Calu3 (cell line): ENCODE measurements at regions not wholly inside any gene's neighbourhood (a gene's known extent, or its start where the extent isn't known, plus 50 kb on each side); places are given as distances from the start of the nearest gene placed in this dataset.

Experiments used
- BruUV-seq: library from RNA; stranded (reverse); fragments of 400-500 nt; replicated peaks from 2 replicates; lab custom pipeline; 2021; lab: Mats Ljungman, UMichigan
- CTCF ChIA-PET: fragments of 300-600 bp; sonication (Branson Sonifier 250); formaldehyde crosslinking; loops from one replicate; lab custom pipeline; 2022; ENCODE audit warnings: antibody characterized with exemption; lab: Charles Lee
- DNase-seq: peaks from one replicate; pipeline ENCODE4 v3.0.0; 2022
- H3K27ac Mint-ChIP-seq: one replicate; pipeline ENCODE4 v1.8.0; 2022; ENCODE audit warnings: mixed read lengths; ENCODE audit not compliant: unreplicated experiment
- H3K27me3 Mint-ChIP-seq: one replicate; pipeline ENCODE4 v1.8.0; 2022; ENCODE audit warnings: mixed read lengths; ENCODE audit not compliant: unreplicated experiment
- H3K36me3 Mint-ChIP-seq: one replicate; pipeline ENCODE4 v1.8.0; 2022; ENCODE audit warnings: mild to moderate bottlenecking, moderate library complexity, mixed read lengths; ENCODE audit not compliant: insufficient read depth, unreplicated experiment
- H3K4me1 Mint-ChIP-seq: one replicate; pipeline ENCODE4 v1.8.0; 2022; ENCODE audit warnings: mild to moderate bottlenecking, low read depth, mixed read lengths; ENCODE audit not compliant: unreplicated experiment
- H3K4me3 Mint-ChIP-seq: one replicate; pipeline ENCODE4 v1.8.0; 2022; ENCODE audit warnings: mild to moderate bottlenecking, low read depth, moderate library complexity, mixed read lengths; ENCODE audit not compliant: unreplicated experiment
- H3K9me3 Mint-ChIP-seq: one replicate; pipeline ENCODE4 v1.8.0; 2022; ENCODE audit warnings: low read depth, mixed read lengths; ENCODE audit not compliant: unreplicated experiment
- CTCF ChIP-seq: fragments of 200-600 bp; IDR thresholded peaks from one replicate; pipeline ENCODE4 v1.8.0; 2022; ENCODE audit warnings: antibody characterized with exemption; ENCODE audit not compliant: unreplicated experiment
- intact Hi-C: fragments of 100-400 bp; cut with micrococcal nuclease; formaldehyde crosslinking; loops from one replicate; pipeline ENCODE4 v1.10.0; 2022; ENCODE audit not compliant: unreplicated experiment

- peak overlapping the region; percentile 77 for H3K27ac Mint-ChIP-seq
- CTCF ChIA-PET, result no interaction called here
- H3K4me1 Mint-ChIP-seq, result peaks cover 18% of the 10 kb centered on the region
- no TSS peak for BruUV-seq
- peak; percentile 5 for DNase-seq
- intact Hi-C loops, result loop anchor here (5.0 to 10.0 kb wide), 2 partner anchors 131 to 197 kb away; no protein-coding TSS in a partner anchor
- H3K36me3 Mint-ChIP-seq, result no peaks in the 10 kb centered on the region
- TF ChIP-seq CTCF, result no peak
- H3K9me3 Mint-ChIP-seq, result no peaks in the 10 kb centered on the region
- H3K4me3 Mint-ChIP-seq, result no peak overlapping the region
- no peaks in the 10 kb centered on the region for H3K27me3 Mint-ChIP-seq
These were observed 287.4 kb upstream of the PDGFD start for GRCh38 chr11:104451197-104451893.

- no peaks in the 10 kb centered on the region for H3K36me3 Mint-ChIP-seq
- peaks cover 47% of the 10 kb centered on the region for H3K4me1 Mint-ChIP-seq
- no peak overlapping the region for H3K4me3 Mint-ChIP-seq
- DNase-seq, result no peak
- no peak for TF ChIP-seq CTCF
- CTCF ChIA-PET, result interaction anchor here (0.7 to 1.5 kb wide), 2 partner anchors 9 to 834 kb away, joined by 3 read pairs; no protein-coding TSS in a partner anchor
- H3K9me3 Mint-ChIP-seq, result peaks cover 4% of the 10 kb centered on the region
- no peaks in the 10 kb centered on the region for H3K27me3 Mint-ChIP-seq
- no TSS peak for BruUV-seq
- intact Hi-C loops, result no loop called here
- H3K27ac Mint-ChIP-seq, result no peak overlapping the region
These were observed 279.4 kb upstream of the PDGFD start for GRCh38 chr11:104443387-104443786.

GRCh38 chr11:104442321-104442720 is 278.4 kb upstream of the PDGFD start:
- H3K4me1 Mint-ChIP-seq, result peaks cover 42% of the 10 kb centered on the region
- H3K9me3 Mint-ChIP-seq, result peaks cover 4% of the 10 kb centered on the region
- H3K36me3 Mint-ChIP-seq, result no peaks in the 10 kb centered on the region
- CTCF ChIA-PET, result no interaction called here
- intact Hi-C loops, result no loop called here
- peak; percentile 18 for DNase-seq
- no peak overlapping the region for H3K4me3 Mint-ChIP-seq
- H3K27ac Mint-ChIP-seq, result peak overlapping the region; percentile 94
- H3K27me3 Mint-ChIP-seq, result no peaks in the 10 kb centered on the region
- no peak for TF ChIP-seq CTCF
- BruUV-seq, result no TSS peak

- no peak for TF ChIP-seq CTCF
- BruUV-seq, result no TSS peak
- Mint-ChIP-seq H3K9me3 (peaks cover 4% of the 10 kb centered on the region), H3K36me3 (no peaks in the 10 kb centered on the region), H3K27ac (no peak overlapping the region), H3K4me3 (no peak overlapping the region), H3K27me3 (no peaks in the 10 kb centered on the region), H3K4me1 (peaks cover 12% of the 10 kb centered on the region)
- no peak for DNase-seq
- intact Hi-C loops, result no loop called here
- CTCF ChIA-PET, result no interaction called here
These were observed 271.5 kb upstream of the PDGFD start for GRCh38 chr11:104435494-104435893.
